NT2/D1 (cell line): ENCODE measurements at regions not wholly inside any gene's neighbourhood (a gene's known extent, or its start where the extent isn't known, plus 50 kb on each side); places are given as distances from the start of the nearest gene placed in this dataset.

ENCODE experiments used
- SUZ12 ChIP-seq: IDR thresholded peaks from 2 replicates; pipeline ENCODE4 v1.6.1; 2011; ENCODE audit not compliant: insufficient read length, insufficient read depth; ENCODE audit errors: extremely low read depth
- YY1 ChIP-seq: IDR thresholded peaks from 2 replicates; pipeline ENCODE4 v1.6.1; 2011; ENCODE audit not compliant: insufficient read length, insufficient read depth
- ZNF274 ChIP-seq: IDR thresholded peaks from 2 replicates; pipeline ENCODE4 v1.6.1; 2011; ENCODE audit warnings: mild to moderate bottlenecking, low read depth, low read length

DNA sequence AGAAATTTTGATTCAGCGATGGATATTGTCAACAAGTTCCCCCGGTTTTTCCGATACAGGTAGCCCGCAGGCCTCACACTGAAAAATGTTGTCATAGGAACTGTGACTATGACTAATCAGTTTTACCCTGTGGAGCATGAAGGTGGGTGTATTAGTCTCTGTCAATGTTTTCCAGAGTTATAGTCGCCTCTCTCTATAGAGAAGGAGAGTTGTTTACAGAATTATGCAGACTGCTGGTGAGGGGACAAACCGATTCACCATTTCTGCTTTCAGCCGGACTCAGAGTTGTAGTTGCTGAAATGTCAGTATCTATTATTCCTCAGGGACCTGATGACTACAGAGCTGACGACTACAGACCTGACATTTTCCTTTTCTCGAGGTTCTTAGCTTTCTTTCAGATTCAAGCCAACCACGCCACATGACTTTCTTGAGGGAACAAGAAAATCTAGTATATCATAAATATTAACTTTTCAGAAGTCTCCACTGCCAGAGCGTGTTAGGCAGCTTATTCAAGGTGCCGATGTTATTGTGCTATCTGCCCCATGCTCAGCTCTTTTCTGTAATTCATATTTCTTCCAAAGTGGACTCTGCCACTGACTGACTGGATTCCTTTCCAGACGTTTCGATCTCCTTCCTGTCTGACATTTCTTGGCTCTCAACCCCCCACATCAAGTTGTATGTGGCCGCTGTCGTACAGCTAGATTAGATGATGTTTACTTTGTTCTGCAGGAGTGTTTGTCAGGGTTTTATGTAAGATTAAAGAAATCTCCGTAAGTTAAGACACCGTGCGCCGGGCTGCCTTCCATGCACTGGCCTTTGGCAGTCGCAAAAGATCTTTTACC lies 178.1 kb downstream of the FGF1 start:
- no peak for TF ChIP-seq YY1
- TF ChIP-seq ZNF274: no peak
- no peak for TF ChIP-seq SUZ12
